Activated effector memory CD4-positive, alpha-beta T cell treated with anti-CD3 and anti-CD28 coated beads, Interleukin-2, amount 50 U/mL, for 16 hours (primary cell): ENCODE measurements at regions not wholly inside any gene's neighbourhood (a gene's known extent, or its start where the extent isn't known, plus 50 kb on each side); places are given as distances from the start of the nearest gene placed in this dataset.

Experiments
- DNase-seq: peaks from one replicate; pipeline ENCODE4 v3.0.0-alpha.2; 2020

DNA sequence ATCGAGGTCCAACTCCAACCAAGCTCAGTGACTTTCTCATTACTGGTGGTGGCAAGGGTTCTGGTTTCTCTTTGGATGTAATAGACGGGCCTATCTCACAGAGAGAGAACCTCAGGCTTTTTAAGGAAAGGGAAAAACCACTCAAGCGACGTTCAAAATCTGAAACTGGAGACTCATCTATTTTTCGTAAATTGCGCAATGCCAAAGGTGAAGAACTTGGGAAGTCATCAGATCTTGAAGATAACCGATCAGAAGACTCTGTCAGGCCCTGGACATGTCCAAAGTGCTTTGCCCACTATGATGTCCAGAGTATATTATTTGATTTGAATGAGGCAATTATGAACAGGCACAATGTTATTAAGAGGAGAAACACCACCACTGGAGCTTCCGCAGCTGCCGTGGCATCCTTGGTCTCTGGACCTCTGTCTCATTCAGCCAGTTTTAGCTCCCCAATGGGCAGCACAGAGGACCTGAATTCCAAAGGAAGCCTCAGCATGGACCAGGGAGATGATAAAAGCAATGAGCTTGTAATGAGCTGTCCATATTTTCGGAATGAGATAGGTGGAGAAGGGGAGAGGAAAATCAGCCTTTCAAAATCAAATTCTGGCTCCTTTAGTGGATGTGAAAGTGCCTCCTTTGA, 343.5 kb upstream of the RGS6 start:
- no peak for DNase-seq

DNA sequence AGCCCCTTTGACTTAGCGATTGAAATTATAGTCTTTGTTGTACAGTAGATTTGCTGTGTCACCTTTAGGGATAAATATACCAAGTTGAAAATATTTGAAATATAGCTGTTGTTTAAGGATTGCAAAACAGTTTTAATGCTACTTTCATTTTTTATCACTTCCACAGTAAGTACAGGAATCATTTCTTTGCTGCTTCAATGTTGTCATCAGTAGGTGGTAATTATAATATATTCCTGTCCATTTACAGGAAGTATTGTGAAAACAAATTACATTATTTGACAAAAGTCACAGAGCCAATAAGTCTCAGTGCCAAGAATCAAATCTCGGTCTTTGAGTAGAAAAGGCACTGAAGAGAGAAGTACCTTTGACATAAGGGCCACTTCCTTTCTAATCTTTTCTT, 342.6 kb upstream of the RGS6 start:
- no peak for DNase-seq

GRCh38 chr14:71590131-71590530, 342.1 kb upstream of the RGS6 start:
- no peak for DNase-seq

DNA sequence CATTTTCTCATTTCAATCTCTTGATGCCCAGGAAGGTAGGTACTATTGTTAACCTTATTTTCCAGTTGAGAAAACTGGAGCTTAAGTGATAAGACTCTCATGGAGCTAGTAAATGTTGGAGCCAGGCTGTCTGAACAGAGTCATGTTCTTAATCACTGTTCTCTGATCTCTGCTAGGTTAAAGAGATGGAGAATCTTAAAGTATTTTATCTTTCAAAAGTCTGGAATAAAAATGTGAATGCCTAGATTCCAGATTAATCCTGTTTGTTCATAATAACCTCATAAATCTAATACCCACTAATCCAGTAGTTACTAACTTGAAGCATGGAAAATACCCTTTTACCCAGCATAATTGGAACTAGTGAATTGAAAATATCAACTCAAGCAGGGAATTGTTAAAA, 341.0 kb upstream of the RGS6 start:
- no peak for DNase-seq

DNA sequence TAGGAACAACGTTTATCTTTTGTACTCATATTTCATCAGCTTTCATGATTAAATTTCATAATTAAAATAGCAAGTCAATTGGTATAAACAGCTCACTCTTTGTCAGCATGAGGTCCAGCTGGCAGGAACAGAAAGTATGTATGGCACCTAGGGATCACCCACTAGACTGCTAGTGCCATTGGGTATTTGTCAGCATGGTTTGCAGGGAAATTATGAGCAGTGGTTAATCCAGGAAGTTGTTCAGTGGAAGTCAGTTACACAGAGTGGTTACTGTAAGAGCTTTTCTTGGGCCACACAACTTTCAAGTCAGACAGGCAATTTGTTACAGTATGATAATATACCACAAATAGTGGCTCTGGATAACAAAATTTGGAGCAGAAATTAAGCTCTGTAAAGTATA, 340.3 kb upstream of the RGS6 start:
- no peak for DNase-seq

- DNase-seq, result no peak
These were observed 339.9 kb upstream of the RGS6 start for GRCh38 chr14:71592361-71592760.

DNA sequence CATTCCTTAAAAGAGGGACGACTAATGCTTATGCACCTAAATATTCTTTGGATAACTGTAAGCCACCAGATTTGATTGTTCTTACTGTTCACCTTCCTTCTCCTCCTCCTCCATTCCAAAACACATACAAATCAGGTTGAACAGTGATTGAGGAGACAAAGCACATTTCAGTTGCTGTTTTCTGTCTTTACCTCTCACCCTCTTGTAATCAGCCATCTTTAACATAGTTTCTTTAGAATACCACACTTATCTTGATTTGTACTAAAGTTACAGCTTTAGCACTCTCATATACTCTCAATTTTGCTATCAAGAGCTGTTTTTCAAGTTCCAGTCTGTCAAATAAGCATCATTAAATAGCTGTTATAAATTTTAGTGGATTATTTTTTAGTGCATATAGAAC, 338.3 kb upstream of the RGS6 start:
- DNase-seq, result no peak

DNA sequence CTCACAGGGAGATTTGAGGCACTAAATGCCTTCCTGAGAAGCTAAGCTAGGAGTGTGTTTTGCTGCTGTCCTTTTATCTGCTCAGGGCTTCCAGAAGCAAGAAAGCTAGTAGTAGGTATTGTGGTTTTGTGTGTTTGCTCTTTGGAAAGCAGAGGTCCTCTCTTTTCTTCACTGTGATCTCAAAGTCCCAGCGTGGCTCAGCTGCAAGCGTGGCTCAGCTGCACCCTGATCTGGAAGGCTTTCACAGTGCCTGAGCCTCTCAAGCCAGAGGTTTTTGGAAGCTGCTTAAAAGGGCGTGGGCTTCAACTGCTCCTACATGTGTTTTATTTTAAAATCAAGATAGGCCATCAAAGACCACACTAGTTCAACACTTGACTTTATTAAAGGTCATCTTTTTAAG, 337.4 kb upstream of the RGS6 start:
- no peak for DNase-seq

DNA sequence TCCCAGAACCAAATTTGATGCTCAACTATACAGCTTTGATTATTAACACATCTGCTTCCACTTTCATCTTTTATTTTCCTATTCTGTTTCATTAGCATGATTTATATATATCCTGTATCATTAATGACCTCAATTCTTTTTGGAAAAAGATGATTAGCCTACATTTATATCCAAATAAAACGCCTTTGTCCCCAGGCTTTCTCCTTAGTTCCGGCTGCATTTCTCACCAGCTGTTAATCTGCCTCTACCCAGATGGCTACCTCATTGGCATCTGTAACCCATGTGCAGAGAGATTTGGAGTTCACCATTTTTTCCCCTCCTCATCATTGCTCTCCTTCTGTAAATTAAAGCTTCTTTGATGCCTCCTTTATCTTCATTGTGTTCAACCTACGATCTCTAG, 336.8 kb upstream of the RGS6 start:
- no peak for DNase-seq

DNA sequence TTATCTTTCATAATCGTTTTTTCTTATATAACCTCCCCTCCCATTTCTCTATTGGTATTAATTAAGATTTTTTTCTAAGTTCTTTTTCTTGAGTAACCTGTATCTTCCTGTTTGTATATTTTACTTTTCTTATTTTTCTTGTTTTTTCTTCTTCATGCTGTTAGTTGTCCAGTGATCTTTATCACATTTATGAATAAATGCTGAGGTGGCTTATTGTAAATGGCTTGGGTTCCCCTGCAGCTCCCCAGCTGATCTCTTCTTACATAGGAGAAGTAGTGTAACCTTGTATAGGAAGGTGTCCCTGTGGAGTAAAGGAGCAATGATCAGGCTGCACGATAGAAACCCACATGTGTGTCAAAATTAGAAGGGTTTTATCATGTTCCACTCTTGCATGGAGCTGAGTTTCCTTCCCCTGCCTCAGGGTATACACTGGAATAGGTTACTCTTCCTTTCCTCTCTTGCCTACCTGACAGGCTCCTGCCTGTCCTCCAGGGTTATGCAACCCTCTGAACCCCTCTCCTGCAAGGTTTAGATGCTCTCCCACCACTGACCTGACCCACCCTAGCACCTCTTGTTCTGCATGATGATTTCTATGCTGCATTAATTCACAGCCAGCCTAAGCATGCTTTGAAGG, 334.8 kb upstream of the RGS6 start:
- no peak for DNase-seq

DNA sequence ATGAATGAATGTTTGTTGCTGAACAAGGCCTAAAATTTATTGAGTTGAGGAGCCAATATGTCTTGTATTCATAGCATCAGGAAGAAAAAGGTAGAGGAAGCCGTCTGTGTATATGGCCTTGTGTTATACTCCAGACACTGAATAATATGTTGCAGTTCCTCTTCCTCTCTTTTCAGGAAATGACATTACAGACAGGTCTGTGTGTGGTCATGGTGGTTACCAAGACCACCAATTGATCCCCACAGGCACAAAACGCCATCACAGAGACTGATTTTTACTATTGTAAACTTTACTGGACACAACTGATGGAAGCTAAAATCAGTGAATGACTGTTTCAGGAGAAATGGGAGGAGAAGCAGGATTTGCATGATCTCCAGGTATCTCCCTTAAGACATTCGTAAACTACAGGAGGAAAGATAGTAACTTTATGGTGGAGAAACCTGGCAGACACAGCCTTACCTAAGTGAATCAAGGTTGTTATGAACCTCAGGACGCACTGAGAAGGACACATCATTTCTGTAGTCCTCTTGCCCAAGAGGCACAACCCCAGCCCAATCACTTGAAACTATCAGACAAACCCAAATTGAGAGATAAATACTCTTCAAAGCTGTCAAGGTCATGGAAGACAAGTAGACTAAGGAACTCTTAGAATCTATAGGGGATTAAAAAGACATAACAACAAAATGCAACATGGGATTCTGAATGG, 334.1 kb upstream of the RGS6 start:
- no peak for DNase-seq

DNA sequence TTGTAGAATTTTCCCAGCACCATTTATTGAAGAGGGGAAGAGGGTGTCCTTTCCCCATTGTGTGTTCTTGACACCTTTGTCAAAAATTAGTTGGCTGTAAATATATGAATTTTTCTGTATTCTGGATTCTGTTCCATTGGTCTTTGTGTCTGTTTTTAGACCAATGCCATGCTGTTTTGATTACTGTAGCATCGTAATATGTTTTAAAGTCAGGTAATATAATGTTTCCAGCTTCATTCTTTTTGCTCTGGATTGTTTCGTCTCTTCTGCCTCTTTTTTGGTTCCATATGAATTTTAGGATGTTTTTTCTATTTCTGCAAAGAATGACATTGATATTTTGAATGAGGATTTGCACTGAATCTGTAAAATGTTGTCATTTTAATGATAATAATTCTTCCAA, 331.9 kb upstream of the RGS6 start:
- DNase-seq, result no peak

- no peak for DNase-seq
These were observed 329.7 kb upstream of the RGS6 start for GRCh38 chr14:71602524-71602923.

DNA sequence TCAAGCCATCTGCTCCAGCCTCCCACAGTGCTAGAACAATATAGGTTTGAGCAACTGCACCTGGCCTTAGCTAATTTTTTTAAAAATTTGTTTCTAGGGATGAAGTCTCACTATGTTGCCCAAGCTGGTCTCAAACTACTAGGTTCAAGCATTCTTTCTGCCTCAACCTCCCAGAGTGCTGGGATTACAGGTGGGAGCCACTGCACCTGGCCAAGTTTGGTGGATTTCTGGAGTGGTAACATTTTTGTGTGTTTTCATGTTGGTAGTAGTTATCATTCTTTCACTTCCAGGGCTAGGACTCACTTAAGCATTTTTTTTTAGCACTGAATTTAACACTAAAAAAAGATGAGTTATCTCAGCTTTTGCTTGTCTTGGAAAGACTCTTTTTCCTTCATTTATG, 328.0 kb upstream of the RGS6 start:
- DNase-seq, result no peak

DNA sequence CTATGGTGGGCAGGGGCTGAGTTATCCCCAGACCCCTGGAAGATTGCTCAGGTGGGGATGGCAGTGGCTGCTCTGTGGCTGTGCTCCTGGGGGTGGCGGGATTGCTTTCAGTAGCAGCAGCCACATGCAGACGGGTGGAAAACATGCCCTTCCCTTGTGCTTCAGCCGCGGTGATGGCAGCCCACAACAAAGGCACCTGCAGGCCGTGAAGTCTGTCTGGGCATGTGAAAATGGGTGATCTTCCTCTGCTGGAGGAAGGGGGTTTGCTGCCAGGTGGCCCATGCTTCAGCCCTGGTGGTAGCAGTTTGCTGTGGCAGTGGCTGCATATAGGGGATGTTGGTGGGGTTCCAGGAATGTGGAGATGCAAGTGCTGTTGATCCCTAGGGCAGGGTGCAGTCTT, 326.2 kb upstream of the RGS6 start:
- DNase-seq, result no peak

GRCh38 chr14:71606575-71606974, 325.7 kb upstream of the RGS6 start:
- DNase-seq, result no peak

GRCh38 chr14:71607056-71607455, 325.2 kb upstream of the RGS6 start:
- DNase-seq, result no peak

DNA sequence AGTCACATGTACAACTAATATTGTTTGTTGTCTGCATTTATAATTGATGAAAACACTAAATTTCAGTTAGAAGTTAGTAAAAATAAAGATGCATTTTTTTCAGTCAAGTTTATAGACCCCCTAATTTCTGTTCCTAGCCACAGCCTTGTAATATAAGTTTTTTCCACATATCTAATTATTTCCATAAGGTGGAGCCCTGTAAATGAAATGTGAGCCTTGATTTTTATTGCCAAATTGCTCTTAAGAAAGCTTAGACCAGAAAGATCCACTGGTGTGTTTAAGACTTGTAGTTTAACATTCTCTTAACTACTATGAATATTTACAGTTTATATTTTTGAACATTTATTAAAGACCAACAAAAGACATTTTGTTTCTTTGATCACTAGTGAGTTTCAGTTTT, 322.1 kb upstream of the RGS6 start:
- DNase-seq, result no peak

- DNase-seq, result no peak
These were observed 321.4 kb upstream of the RGS6 start for GRCh38 chr14:71610797-71611196.

DNA sequence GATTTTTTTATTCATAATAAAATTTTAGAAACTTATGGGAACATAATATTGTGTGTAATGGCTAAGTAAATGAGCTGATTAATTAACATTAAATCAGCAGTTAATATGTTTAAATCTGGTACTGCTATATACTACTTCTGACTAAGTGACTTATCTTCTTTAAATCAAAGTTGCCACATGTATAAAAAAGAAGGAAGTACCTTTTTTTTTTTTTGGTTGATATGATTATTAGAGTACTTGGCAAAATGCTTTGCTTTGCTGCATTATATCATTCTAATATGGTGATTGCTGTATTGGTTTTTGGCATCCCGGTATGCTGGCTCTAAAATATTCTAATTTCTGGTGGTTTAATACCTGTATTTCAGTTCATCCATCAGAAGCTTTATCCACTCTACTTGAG, 319.1 kb upstream of the RGS6 start:
- DNase-seq, result no peak

DNA sequence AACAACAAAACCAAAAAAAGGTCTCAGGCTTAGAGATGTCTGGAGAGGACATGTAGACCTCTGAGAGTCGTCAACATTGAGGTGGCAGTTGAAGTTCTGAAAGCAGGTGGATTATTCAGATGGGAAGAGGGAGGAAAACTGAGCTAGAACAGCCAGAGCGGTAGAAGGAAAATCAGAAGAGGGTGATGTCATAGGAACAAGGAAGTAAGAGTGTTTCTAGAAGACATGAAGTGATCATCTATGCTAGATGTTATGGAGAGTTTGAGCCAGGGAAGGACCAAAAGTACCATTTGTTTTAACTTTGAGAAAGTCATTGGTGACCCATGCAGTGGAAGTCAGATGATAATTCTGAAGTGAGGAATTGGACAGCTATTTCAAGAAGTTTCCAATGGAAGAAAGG, 316.2 kb upstream of the RGS6 start:
- no peak for DNase-seq

DNA sequence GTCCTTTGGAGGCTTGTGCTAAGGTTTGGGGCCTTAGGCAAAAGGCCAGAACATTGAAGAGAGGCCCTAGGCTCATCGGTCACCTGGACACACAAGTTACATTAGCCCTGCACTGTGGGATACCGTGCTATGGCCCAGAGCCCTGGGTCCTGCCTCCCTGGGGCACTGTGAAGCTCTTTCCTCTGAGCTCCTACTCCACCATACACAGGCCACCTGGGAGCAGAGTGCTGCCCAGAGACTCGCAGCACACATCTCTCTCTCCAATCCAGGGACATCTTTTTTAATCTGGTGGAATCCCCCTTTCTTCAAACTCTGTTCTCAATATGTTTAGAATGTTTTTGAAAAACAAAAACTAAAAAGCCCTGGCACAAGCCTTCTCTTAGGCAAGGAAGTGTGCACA, 314.2 kb upstream of the RGS6 start:
- DNase-seq, result no peak

DNA sequence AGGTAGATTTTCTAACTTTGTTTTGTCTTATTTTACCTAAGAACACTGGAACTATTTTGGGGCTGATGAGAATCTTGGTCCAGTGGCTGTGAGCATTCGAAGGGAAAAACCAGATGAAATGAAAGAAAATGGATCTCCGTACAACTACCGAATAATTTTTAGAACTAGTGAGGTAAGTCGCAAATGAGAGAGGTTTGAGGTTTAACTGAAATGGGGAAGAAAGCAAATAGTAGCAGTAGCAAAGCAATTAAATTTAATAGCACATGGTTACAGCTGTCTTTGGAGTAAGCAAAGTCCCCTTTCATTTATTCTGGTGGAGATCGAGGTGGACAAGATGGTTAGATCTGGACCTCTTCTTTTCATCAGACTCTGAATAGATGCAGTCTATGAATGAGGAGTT, 313.5 kb upstream of the RGS6 start:
- no peak for DNase-seq

DNA sequence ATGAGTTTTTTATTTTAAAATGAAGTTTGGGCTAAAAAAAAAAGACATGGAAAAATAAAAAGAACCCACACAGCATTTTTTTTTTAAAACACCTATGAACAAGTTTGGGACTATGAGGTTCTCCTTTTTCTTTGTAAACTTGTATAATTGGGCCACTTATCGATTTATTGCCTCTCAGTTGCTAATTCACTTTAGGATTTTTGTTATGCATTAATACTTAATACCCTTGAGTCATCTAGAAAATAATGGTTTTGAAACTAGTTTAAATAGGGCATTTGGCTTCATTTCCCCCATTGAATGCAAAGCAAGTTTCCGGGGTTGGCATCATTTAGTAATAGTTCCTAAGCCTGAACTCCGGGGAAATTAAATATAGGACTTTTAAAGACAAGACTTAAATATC, 312.8 kb upstream of the RGS6 start:
- no peak for DNase-seq

- no peak for DNase-seq
These were observed 311.8 kb upstream of the RGS6 start for GRCh38 chr14:71620401-71620800.
